GM10266 (cell line): ENCODE measurements at regions not wholly inside any gene's neighbourhood (a gene's known extent, or its start where the extent isn't known, plus 50 kb on each side); places are given as distances from the start of the nearest gene placed in this dataset.

Source experiments
- DNase-seq: peaks from one replicate; pipeline ENCODE4 v3.0.0; 2012; ENCODE audit errors: extremely low spot score
- TF ChIP-seq, protein P1 (sequence below): IDR thresholded peaks from 2 replicates; pipeline ENCODE4 v1.5.1; 2012; ENCODE audit warnings: mild to moderate bottlenecking, low read depth; ENCODE audit not compliant: control insufficient read depth, insufficient read depth; ENCODE audit errors: missing control alignments

DNA sequence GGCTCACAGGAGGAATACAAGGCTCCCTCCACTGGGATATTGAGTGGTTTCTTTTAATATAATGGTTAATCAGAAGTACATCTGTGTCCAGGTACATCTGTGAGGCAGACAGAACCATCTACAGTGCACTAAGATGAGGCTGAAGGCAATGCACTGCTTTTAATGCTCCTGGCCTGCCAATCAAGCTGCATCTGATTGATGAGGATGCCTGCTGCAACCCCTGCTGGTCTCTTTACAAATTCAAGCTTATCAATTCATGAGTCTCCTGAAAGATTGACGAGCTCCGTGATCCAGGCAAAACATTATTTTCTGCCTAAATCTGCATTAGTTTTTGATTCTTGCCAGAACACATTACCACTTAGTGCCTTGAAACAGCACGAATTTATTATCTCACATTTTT is 1139.1 kb downstream of the AACS start:
- TF ChIP-seq, protein P1, sequence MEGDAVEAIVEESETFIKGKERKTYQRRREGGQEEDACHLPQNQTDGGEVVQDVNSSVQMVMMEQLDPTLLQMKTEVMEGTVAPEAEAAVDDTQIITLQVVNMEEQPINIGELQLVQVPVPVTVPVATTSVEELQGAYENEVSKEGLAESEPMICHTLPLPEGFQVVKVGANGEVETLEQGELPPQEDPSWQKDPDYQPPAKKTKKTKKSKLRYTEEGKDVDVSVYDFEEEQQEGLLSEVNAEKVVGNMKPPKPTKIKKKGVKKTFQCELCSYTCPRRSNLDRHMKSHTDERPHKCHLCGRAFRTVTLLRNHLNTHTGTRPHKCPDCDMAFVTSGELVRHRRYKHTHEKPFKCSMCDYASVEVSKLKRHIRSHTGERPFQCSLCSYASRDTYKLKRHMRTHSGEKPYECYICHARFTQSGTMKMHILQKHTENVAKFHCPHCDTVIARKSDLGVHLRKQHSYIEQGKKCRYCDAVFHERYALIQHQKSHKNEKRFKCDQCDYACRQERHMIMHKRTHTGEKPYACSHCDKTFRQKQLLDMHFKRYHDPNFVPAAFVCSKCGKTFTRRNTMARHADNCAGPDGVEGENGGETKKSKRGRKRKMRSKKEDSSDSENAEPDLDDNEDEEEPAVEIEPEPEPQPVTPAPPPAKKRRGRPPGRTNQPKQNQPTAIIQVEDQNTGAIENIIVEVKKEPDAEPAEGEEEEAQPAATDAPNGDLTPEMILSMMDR, result no peak
- no peak for DNase-seq

DNA sequence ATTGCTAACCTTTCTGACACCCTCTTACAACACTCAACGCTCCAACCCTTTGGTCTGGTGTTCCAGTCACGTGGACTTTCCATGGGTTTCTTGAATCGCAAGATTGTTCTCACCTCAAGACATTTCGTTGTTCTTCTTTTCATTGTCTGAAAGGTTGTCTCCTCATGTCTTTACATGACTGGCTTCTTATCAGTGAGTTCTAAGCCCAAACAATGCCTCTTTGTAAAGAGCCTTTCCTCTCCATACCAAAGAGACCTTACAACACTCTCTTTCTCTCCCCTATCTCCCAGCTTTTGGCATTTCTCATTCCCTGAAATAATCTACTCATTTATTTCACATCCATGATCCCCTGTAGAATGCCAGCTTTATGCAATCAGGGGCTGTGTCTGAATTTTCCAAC is 1144.8 kb downstream of the AACS start:
- TF ChIP-seq, protein P1, result no peak
- no peak for DNase-seq

DNA sequence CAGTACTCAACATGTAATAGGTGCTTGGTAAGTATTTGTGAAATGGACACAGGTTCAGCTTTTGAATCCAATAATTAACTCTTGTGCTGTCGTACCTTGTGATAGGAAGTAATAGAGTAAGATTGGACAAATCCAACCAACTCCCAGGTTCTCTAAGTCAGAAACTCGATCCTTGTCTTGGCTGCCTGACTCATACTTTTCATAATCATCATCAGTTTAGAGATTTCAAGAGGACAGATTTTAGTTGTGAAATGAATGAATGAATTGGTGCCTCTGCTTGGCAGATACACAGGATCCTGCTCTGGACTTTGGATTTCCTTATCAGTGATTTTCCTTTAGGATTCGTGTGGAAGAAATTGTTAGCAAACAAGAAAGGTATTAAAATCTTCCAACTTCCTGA is 1145.2 kb downstream of the AACS start:
- DNase-seq, result no peak
- TF ChIP-seq, protein P1, result no peak

DNA sequence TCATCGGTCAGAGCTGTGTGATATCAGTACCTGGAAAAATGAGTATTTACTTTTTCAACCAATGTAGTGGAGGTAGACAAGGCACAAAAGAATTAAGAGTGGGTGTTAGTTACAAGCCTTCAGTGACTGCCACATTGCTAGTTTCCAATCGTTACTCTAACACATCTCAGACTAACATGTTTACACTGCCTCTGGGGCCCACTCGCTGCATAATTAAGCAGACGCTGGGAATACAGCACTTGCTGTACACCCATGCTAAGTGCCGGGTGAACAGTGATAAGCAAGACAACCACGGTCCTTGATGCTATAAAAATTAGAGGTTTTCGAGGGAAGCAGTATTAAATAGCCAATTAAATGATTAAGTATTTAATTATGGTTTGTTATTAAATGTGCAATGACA is 1147.6 kb downstream of the AACS start:
- TF ChIP-seq, protein P1, result no peak
- no peak for DNase-seq

DNA sequence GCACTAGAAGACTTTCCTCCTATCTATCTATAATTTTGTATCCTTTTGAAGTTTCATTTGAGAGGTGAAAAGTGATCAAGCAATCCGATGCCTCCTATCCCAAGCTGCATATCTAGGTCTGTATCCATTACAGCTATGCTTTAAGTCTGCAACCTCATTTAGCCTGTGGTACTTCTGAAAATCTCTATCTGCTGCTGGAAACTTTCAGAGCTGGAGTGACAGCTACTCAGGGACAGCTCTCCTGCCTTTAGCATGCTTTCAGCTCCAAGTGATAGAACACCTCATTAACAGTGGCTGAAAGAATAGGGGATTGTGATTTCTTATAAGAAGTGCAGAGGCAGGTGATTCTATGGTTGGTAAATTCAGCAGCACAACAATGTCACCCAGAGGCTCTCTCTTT is 1153.5 kb downstream of the AACS start:
- TF ChIP-seq, protein P1, result no peak
- no peak for DNase-seq

DNA sequence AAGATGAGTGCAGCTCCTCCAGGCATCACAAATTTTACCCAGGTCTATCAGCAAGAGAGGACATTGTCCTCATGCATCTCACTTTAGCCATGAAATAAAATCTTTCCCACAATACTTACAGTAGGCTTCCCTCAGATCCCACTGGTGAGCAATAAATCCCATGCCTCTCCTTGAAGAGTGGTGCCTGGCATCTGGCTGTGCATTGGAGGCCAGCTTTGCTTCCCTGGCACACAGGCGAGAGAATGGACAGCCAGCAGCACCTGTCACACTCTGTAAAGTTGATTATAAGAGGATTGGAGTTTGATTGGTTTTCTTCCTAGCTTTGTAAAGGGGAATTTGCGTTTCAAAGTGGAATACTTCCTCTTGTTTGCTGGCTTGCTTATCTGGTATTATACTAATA is 1153.9 kb downstream of the AACS start:
- DNase-seq, result no peak
- TF ChIP-seq, protein P1, result no peak

DNA sequence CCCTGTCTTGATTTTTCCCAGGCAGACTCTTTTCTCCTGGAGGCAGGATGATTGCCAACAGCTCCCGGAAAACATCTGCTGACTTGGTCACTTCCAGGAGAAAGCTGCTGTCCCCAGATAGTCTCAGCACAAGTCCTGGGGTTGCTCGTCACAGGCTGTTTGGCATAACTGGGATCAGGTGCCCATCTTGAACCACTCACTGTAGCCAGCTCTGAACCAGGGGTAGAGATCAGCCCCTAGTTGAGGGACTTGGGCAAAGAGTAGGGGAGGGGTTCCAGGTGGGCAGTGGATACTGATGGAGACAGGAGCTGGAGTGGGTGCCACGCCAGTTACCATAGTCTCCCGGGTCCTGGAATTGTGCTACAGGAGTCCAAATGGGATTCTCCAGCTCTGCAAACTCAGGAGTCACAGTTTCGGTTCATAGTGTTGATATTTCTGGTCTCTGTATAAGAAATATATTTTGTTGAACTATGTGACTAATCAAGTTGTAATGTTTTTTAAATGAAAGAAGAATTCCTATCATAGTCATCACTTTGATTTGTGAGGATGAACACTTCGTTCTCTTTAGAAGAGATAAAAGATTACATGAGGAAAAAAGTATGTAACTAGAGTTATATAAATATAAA is 1154.5 kb downstream of the AACS start:
- DNase-seq, result no peak
- TF ChIP-seq, protein P1, result no peak
